IMR-90 (cell line): ENCODE measurements at regions not wholly inside any gene's neighbourhood (a gene's known extent, or its start where the extent isn't known, plus 50 kb on each side); places are given as distances from the start of the nearest gene placed in this dataset.

Experiments used
- ATAC-seq: fragments of 200-7000 bp; cut with Tn5 transposase; 2 replicates; pipeline ENCODE4 v1.9.1; 2020; ENCODE audit warnings: low read depth, mild to moderate bottlenecking, moderate library complexity
- BruUV-seq: library from RNA; stranded (reverse); fragments of 400-500 nt; replicated peaks from 2 replicates; lab custom pipeline; 2021; lab: Mats Ljungman, UMichigan
- CTCF ChIA-PET: fragments of 300-600 bp; formaldehyde crosslinking; extraction: SDS; loops from one replicate; lab custom pipeline; 2021; ENCODE audit warnings: antibody characterized with exemption; lab: Yijun Ruan, JAX
- POLR2A ChIA-PET: fragments of 300-600 bp; sonication (Branson Sonifier 250); formaldehyde crosslinking; loops from one replicate; lab custom pipeline; 2022; ENCODE audit warnings: antibody characterized with exemption; ENCODE audit not compliant: unreplicated experiment; lab: Charles Lee
- DNase-seq: peaks from one replicate; pipeline ENCODE4 v3.0.0; 2013
- H2AFZ ChIP-seq: replicated peaks from 2 replicates; pipeline ENCODE3; 2013; ENCODE audit warnings: low read length, mild to moderate bottlenecking; ENCODE audit not compliant: poor library complexity
- H2AK5ac ChIP-seq: 2 replicates; pipeline ENCODE4 v1.6.1; 2013; ENCODE audit warnings: low read depth, low read length, inconsistent platforms
- H2AK9ac ChIP-seq: replicated peaks from 2 replicates; pipeline ENCODE3; 2013; ENCODE audit warnings: mild to moderate bottlenecking, low read depth, low read length, moderate library complexity; ENCODE audit not compliant: poor library complexity
- H2BK120ac ChIP-seq: 2 replicates; pipeline ENCODE4 v1.6.1; 2013; ENCODE audit warnings: low read depth, low read length, inconsistent platforms
- H2BK15ac ChIP-seq: 3 replicates; pipeline ENCODE4 v1.6.1; 2013; ENCODE audit warnings: low read depth, low read length, inconsistent platforms
- H2BK20ac ChIP-seq: 2 replicates; pipeline ENCODE4 v1.6.1; 2013; ENCODE audit warnings: low read depth, mild to moderate bottlenecking, inconsistent platforms, low read length, moderate library complexity
- H2BK5ac ChIP-seq: 2 replicates; pipeline ENCODE4 v1.6.1; 2013; ENCODE audit warnings: mild to moderate bottlenecking, low read depth, low read length, inconsistent platforms; ENCODE audit not compliant: poor library complexity, severe bottlenecking
- H3K14ac ChIP-seq: replicated peaks from 2 replicates; pipeline ENCODE4 v1.6.1; 2013; ENCODE audit warnings: low read depth, low read length, inconsistent platforms
- H3K18ac ChIP-seq: 2 replicates; pipeline ENCODE4 v1.6.1; 2013; ENCODE audit warnings: low read depth, low read length, control low read depth
- H3K23ac ChIP-seq: 2 replicates; pipeline ENCODE4 v1.6.1; 2013; ENCODE audit warnings: low read depth, low read length, inconsistent platforms
- H3K27ac ChIP-seq: 2 replicates; pipeline ENCODE4 v1.5.1; 2013; ENCODE audit warnings: mild to moderate bottlenecking, control low read depth, low read length; ENCODE audit not compliant: insufficient read depth
- H3K27me3 ChIP-seq: 2 replicates; pipeline ENCODE4 v1.6.1; 2013; ENCODE audit warnings: low read length; ENCODE audit not compliant: control insufficient read depth, insufficient read depth
- H3K36me3 ChIP-seq: 2 replicates; pipeline ENCODE4 v1.6.1; 2013; ENCODE audit warnings: low read length, mixed read lengths; ENCODE audit not compliant: control insufficient read depth, insufficient read depth
- H3K4ac ChIP-seq: 2 replicates; pipeline ENCODE4 v1.6.1; 2013; ENCODE audit warnings: low read depth, low read length, inconsistent platforms
- H3K4me1 ChIP-seq: 2 replicates; pipeline ENCODE4 v1.6.1; 2013; ENCODE audit warnings: low read length, mixed read lengths; ENCODE audit not compliant: control insufficient read depth, insufficient read depth
- H3K4me2 ChIP-seq: 2 replicates; pipeline ENCODE4 v1.6.1; 2013; ENCODE audit warnings: low read depth, mild to moderate bottlenecking, control low read depth, low read length, moderate library complexity
- H3K4me3 ChIP-seq: 2 replicates; pipeline ENCODE4 v1.5.1; 2013; ENCODE audit warnings: low read depth, mild to moderate bottlenecking, control low read depth, low read length, moderate library complexity; ENCODE audit not compliant: insufficient read depth
- H3K56ac ChIP-seq: 2 replicates; pipeline ENCODE4 v1.6.1; 2013; ENCODE audit warnings: low read length, inconsistent platforms; ENCODE audit not compliant: insufficient read depth; ENCODE audit errors: extremely low read depth
- H3K79me1 ChIP-seq, 2 experiments: 2 replicates each; pipeline ENCODE4 v1.6.1; 2013; ENCODE audit warnings: low read length in 2 of 2, inconsistent platforms in 1 of 2, low read depth in 1 of 2
- H3K9ac ChIP-seq: 2 replicates; pipeline ENCODE4 v1.6.1; 2013; ENCODE audit warnings: low read depth, low read length, control low read depth
- H3K9me1 ChIP-seq: 2 replicates; pipeline ENCODE4 v1.6.1; 2013; ENCODE audit warnings: low read length, inconsistent platforms; ENCODE audit not compliant: insufficient read depth
- H3K9me3 ChIP-seq: 2 replicates; pipeline ENCODE4 v1.6.1; 2013; ENCODE audit warnings: low read length; ENCODE audit not compliant: control insufficient read depth, insufficient read depth
- H4K20me1 ChIP-seq: 2 replicates; pipeline ENCODE4 v1.6.1; 2013; ENCODE audit warnings: low read length, inconsistent platforms; ENCODE audit not compliant: insufficient read depth
- H4K5ac ChIP-seq: 2 replicates; pipeline ENCODE4 v1.6.1; 2013; ENCODE audit warnings: mild to moderate bottlenecking, low read depth, low read length, control low read depth
- H4K8ac ChIP-seq, 2 experiments: 2 replicates each; pipeline ENCODE4 v1.6.1; 2013; ENCODE audit warnings: low read depth in 2 of 2, low read length in 2 of 2, control low read depth in 1 of 2, inconsistent platforms in 1 of 2
- H4K91ac ChIP-seq: 2 replicates; pipeline ENCODE4 v1.6.1; 2013; ENCODE audit warnings: low read depth, low read length, inconsistent platforms; ENCODE audit not compliant: insufficient read depth
- CEBPB ChIP-seq: IDR thresholded peaks from 2 replicates; pipeline ENCODE4 v1.6.1; 2012; ENCODE audit warnings: low read depth, low read length, improper control_type of control experiment
- MAFK ChIP-seq: IDR thresholded peaks from 2 replicates; pipeline ENCODE4 v1.6.1; 2012; ENCODE audit warnings: low read depth, low read length, improper control_type of control experiment
- MAZ ChIP-seq: IDR thresholded peaks from 2 replicates; pipeline ENCODE4 v1.6.1; 2012; ENCODE audit warnings: low read depth, mild to moderate bottlenecking, low read length, improper control_type of control experiment, moderate library complexity, borderline replicate concordance
- MXI1 ChIP-seq: IDR thresholded peaks from 2 replicates; pipeline ENCODE4 v1.6.1; 2012; ENCODE audit warnings: low read depth, mild to moderate bottlenecking, low read length, moderate library complexity, borderline replicate concordance
- NFE2L2 ChIP-seq: fragments of 150-350 bp; IDR thresholded peaks from 2 replicates; pipeline ENCODE4 v1.6.1; 2016; ENCODE audit warnings: low read depth, mild to moderate bottlenecking, low read length
- RFX5 ChIP-seq: IDR thresholded peaks from 2 replicates; pipeline ENCODE4 v1.8.0; 2012; ENCODE audit warnings: low read depth, mild to moderate bottlenecking, low read length, moderate library complexity
- USF2 ChIP-seq: fragments of 150-350 bp; IDR thresholded peaks from 2 replicates; pipeline ENCODE4 v1.6.1; 2017; ENCODE audit warnings: mild to moderate bottlenecking, antibody characterized with exemption, low read length, low read depth
- WGBS, 2 experiments: methylation state at CpG; one replicate each; pipeline versions ENCODE4 v1.1.5 to v1.1.7; 2013; ENCODE audit warnings: missing lambda C conversion rate in 2 of 2; ENCODE audit not compliant: insufficient read length in 1 of 2; ENCODE audit errors: extremely low coverage in 2 of 2; 5-methylcytosine and 5-hydroxymethylcytosine counted together
- dilution Hi-C: fragments of 300-500 bp; cut with HindIII; formaldehyde crosslinking; loops from one replicate; pipeline ENCODE4 v1.14.3; 2018; ENCODE audit warnings: low sequenced_read_pairs; ENCODE audit not compliant: unreplicated experiment
- in situ Hi-C: fragments of 300-500 bp; cut with MboI; formaldehyde crosslinking; loops from 3 replicates; pipeline ENCODE4 v1.14.3; 2019; ENCODE audit warnings: low sequenced_read_pairs, inconsistent platforms, mixed read lengths
- intact Hi-C: fragments of 100-400 bp; cut with micrococcal nuclease; formaldehyde crosslinking; loops from 2 replicates; pipeline ENCODE4 v1.10.0; 2022

- POLR2A ChIA-PET = no interaction called here
- Histone ChIP-seq H3K14ac (no peak overlapping the region), H3K4ac (no peak overlapping the region), H2AFZ (peak overlapping the region; percentile 73), H2BK20ac (no peak overlapping the region), H3K56ac (no peak overlapping the region), H2BK120ac (peak overlapping the region; percentile 30; the same call in 1 of the 2 replicates), H3K4me3 (no peak overlapping the region), H3K79me1 (no peaks in the 10 kb centered on the region), H3K9ac (no peak overlapping the region), H4K8ac (no peak overlapping the region), H2BK5ac (no peak overlapping the region), H2BK15ac (no peak overlapping the region), H2AK9ac (no peak overlapping the region), H2AK5ac (peak overlapping the region; percentile 27; the same call in 1 of the 2 replicates), H3K27me3 (no peaks in the 10 kb centered on the region), H3K23ac (no peak overlapping the region), H3K4me2 (no peak overlapping the region), H4K20me1 (no peaks in the 10 kb centered on the region), H3K9me1 (no peaks in the 10 kb centered on the region; the same call in 1 of the 2 replicates), H3K4me1 (no peaks in the 10 kb centered on the region), H3K36me3 (no peaks in the 10 kb centered on the region), H3K27ac (no peak overlapping the region), H3K9me3 (no peaks in the 10 kb centered on the region), H3K18ac (no peak overlapping the region), H4K91ac (no peak overlapping the region), H4K5ac (no peak overlapping the region)
- no peak for TF ChIP-seq USF2
- TF ChIP-seq MXI1 = no peak
- peak; percentile 53; the same call in 1 of the 2 replicates for TF ChIP-seq MAFK
- no peak for TF ChIP-seq RFX5
- TF ChIP-seq CEBPB = no peak
- no peak for TF ChIP-seq MAZ
- TF ChIP-seq NFE2L2 = no peak
- intact Hi-C loops (loop anchor here (10.0 kb wide), 1 partner anchor 866 kb away; no protein-coding TSS in a partner anchor), dilution Hi-C loops (no loop called here), in situ Hi-C loops (no loop called here)
- no TSS peak for BruUV-seq
- ATAC-seq (0 out of 2 replicates have a peak, but pooled peaks have one; percentile 17), DNase-seq (peak; percentile 21)
- CTCF ChIA-PET = no interaction called here
- WGBS, 2 experiments = 100% methylated on average over 1 of the region's 9 CpGs; no CpG with 5 or more reads in 1 of the 2 experiments
Observed at GRCh38 chr18:67789165-67789545, 272.6 kb upstream of the DSEL start.
